NCI-H82 treated with DMSO at 0.1 percent for 48 hours (cell line): ENCODE measurements at regions not wholly inside any gene's neighbourhood (a gene's known extent, or its start where the extent isn't known, plus 50 kb on each side); places are given as distances from the start of the nearest gene placed in this dataset.
A peak's percentile ranks its signal among the peaks of the same experiment; 100 is the strongest.

Experiments used
- DNase-seq: peaks from one replicate; lab custom pipeline; 2025; ENCODE audit not compliant: unreplicated experiment; lab: John Stamatoyannopoulos, UW

DNA sequence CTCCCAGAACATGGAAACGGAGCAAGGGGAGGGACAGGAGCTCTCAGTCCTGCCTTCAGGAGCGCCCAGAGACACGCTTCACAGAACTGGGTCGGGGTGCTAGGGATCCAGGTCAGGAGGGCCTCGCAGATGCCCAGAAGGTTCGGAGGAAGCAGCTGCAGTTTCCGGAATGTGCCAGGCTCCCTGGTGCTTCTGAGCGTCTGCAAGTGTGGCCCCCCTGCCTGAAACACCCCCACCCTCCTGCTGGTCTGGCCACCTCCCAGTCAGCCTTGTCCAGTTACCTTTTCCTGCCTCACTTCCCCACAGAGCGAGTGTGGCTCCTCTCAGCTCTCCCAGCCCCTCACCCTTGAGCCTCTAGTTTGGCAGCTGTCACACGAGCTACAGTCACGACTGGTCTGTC lies 88.3 kb upstream of the TAF1B start:
- no peak for DNase-seq

GRCh38 chr2:9755638-9756037 lies 87.6 kb upstream of the TAF1B start:
- DNase-seq, result no peak

DNA sequence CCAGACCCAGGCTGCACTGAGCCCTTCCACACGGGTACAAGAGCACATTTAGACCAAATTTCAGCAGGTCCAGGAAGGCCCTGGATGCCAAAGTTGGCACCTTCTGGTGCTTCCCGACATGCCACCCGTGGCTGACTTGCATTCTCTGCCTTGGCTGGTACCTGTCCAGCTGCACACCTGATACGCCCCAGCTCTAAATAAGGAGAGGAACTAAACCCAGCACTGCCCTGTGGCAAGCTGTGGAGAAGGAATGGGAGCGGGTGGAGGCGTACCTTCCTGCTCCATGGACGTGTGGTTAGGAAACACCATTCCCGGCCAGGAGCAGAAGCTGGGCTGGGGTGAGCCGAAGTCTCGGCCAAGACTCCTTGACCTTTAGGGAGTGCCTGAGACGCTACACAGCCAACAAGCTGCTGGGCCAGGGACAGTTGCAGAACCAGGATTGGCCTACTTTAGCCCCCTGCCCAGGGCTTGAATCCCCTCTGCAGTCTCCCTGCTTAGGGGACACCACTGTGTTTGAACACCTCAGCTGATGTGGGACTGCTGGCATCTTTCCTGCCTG lies 86.5 kb upstream of the TAF1B start:
- no peak for DNase-seq

GRCh38 chr2:9757501-9758264 lies 85.6 kb upstream of the TAF1B start:
- no peak for DNase-seq

DNA sequence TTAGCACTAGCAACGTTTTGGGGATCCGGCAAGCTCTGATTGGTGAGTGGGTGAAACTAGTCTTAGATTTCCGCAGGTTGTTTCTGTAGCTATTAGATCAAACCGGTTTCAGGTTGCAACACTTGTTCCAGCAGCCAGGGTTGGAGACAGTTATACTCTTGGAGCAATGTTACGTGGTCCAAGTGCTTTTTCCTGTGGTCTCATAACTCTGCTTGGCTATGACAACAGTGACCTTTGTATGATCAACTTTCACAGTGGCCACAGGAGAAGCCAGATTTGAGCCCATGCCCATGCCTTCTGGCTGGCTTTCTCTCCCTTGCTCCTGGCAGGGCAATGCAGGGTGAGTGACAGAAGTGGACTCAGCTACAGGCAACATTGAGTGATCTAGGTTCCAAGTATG lies 84.5 kb upstream of the TAF1B start:
- no peak for DNase-seq

DNA sequence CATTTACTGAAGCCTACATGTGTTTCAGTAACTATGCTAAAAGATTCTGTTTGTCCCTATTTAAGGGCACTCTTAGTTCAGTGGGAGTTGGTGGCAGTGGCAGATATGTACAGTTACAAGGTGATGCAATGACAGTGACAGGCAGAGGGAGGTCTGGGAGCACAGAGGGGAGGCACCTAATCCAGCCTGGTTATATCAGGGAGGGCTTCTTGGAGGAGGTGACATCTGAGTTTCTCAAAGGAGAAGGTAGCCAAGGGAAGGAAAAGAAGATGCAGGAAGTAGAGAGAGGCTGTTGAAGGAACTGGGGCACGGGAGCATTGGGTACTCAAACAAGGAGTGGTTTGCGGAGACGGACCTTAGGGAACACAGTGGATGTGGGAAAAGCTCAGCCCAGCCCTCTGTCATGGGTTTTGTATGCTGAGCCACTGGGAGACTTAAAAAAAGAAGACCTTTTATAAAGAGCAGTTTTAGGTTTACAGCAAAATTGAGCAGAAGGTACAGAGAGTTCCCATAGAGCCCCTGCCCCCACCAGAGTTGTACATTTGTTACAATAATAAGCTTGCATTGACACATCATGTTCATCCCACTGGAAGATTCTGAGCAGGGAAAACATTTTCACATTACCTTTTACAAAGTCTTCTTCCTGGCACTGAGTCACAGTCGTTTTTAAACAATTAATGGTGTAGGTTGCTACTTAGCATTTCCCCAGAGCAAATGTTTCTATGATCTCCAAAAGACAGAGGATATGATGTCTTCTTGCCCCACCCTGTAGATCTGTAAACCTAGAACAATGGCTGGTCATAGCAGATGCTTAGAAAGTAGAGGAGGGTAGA lies 83.0 kb upstream of the TAF1B start:
- no peak for DNase-seq

DNA sequence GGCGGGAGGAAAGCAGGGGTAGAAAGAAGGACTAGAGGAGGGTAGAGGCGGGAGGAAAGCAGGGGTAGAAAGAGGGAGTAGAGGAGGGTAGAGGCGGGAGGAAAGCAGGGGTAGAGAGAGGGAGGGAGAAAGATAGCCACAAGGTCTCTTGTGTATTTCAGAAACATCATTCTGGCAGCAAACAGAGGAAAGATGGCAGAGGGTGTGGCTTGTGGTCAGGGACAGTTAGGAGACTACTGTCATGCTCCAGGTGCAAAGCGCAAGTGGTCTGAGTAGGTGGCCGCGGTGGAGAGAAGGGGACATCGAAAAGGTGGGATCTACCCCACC lies 82.4 kb upstream of the TAF1B start:
- DNase-seq, result no peak

DNA sequence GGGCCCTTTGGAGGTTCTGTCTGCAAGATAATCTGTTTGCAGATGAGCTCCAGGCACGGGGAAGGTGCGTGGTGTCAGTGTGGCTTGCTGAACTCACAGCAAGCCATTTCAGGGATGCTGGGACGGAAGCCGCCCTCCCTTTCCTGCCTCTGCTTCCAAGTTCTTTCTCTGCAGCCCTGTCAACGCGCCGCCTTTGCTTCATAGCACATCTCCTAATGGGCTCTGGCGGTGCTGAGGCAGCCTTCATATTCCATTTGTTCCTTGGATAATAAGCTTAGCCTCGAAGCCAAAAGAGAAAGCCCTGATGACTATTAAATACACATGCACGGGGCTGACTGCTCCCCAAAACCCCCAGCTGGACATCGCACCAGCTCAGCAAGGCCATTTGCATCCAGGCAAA lies 81.7 kb upstream of the TAF1B start:
- DNase-seq, result no peak

DNA sequence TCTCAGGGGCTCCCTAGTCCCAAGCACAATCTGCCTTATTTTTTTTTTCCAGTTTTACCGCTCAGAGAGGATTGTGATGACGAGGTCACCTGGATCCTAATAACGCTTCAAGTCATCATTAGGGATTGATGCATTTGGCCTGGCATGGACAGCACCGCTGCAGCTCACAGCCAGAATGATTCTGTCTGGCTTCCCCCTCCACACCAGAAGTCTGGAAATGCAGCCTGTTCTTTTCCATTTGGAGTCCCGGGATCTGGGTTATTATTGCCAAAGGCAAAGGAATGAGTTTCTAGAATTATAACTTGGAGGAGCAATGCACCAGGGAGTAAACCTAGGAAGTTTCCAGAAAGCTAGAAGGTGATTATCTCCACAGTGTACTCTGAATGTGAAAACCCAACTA lies 81.1 kb upstream of the TAF1B start:
- no peak for DNase-seq

DNA sequence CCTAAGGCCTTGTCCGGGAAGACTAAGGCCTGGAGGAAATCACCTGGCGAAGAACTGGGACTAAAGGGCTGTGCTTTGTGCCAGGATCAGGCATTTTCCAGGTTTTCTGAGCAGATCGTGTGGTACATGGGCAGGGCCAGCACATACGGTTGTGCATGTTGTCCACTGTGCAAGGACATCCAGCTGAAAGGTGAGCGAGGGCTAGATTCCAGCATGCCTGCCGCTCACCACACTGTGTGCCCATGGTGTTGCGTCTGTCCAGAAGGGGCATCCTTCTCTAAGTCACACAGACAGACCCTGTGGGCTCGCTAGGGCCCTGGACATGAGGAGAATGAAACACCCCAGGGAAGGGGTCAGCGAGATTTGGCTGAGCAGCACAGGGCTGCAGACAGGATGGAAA lies 80.3 kb upstream of the TAF1B start:
- DNase-seq, result no peak

DNA sequence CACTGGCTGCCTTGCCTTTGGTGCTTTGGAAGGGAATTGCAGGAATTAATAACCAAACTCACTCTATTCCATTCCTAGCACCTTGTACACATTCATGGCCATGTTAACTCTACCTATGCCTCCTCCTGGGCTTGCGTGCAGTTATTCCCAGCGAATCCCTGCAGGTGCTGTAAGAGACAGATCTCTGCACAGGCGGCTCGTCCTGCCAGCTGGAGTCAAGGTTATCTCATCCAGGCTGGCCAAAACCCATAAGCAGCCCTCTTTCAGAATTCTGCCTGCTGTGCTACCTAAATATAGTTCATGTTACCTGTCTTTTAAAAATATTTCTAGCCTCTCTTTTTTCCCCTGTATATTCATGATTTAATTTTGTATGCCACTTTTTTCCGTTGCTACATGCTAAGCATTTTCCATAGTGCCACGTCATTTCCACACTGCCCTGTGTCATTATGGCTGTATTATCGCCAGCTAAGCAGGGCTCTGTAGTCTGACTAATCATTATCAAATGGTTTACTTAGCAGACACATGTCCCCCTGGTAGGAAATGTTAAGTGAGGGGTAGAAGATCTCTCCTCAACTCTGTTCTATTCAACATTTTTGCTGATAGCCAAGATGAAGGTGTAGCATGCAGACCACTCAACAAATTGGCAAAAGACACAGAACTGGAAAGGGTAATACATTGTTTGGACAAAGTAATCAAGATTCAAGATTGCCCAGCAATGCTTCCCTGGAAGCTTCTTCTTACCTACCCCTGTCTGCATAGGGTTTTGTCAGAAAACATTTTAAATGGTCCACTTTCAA lies 79.7 kb upstream of the TAF1B start:
- DNase-seq, result no peak

DNA sequence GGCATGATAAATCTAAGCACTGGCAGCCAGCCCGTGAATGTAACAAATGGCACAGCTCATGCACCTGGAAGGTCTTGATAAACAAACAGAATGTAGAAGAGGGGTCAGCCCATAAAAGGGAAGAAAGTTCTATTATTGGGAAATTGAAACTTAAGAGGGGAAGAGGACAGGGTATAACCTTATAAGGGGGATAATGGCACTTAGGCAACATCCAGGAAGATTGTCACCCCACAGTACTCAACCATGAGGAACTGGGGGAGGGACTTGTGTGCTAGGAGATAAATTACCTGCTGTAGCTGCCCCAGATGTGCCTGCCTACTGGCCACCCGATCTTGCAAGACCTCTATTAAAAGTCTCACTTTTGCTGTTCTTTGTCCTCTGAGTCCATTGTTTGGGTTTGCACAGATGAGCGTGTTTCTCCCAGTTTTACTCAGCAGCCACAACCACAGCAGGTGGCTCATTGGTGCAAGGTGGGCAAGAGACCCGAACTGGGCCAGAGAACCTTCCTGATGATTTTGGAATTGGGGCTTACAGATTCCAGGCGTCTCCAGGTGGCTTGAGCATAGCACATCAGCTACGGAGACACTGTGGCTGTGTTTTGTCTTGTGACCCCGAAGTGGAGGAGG lies 79.0 kb upstream of the TAF1B start:
- no peak for DNase-seq

DNA sequence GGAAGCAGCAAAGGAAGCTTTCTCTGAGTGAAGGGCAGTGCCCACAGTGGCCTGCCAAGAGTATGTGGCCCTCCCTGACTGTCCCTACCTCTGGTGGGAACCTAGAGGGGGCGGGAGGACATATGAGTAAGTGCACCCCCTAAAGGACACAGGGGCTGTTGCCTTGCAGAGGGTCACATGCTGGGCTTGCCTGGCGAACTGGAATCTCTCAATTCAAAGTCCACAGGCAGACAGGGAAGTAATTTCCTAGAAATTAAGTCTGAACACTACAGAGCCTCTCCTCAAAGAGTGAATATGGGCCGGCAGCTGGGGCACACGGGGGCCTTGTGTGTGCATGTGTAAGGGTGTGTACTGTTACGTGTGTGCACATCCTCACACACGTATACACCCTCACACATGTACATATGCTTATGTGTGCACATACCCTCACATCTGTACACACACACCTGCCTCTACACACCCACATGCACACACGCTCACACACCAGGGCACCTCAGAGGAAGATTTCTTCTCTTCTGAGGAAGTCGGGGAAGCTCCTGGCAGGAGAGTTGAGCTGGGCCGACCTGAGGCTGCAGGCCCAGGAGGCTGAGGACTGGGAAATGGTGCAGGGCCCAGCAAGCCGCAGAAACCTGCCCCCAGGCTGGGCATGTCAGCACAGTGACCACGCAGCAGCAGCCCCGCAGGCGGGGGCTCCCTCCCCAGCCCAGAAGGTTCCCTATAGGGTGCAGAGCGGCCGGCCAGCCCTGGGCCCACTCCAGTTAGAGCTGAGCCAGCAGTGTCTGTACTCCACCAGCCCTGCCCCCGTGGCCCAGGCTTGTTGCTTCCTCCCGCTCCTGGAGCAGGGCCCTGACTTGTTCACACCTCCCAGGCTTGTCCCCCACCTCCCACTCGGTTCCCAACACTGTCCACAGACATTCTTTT lies 77.4 kb upstream of the TAF1B start:
- no peak for DNase-seq

- DNase-seq, result no peak
Measured at GRCh38 chr2:9767656-9768281, 75.5 kb upstream of the TAF1B start.

GRCh38 chr2:9768388-9768787 lies 74.9 kb upstream of the TAF1B start:
- peak; percentile 23 for DNase-seq

- DNase-seq, result no peak
Measured at GRCh38 chr2:9769171-9770005, 73.9 kb upstream of the TAF1B start.

DNA sequence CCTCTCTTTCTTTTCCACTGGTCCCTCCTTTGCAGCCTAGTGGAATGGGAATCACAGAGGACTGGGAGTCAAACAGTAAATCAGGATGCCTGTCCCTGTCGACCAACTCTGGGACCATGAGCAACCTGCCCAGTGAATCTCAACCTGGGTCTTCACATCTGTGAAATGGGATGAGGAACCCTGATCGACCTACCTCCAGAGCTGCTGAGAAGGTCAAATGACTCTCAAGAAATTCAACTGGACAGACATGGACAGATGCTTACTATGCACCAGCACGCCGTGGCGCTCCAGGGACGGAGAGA lies 73.3 kb upstream of the TAF1B start:
- DNase-seq, result no peak

DNA sequence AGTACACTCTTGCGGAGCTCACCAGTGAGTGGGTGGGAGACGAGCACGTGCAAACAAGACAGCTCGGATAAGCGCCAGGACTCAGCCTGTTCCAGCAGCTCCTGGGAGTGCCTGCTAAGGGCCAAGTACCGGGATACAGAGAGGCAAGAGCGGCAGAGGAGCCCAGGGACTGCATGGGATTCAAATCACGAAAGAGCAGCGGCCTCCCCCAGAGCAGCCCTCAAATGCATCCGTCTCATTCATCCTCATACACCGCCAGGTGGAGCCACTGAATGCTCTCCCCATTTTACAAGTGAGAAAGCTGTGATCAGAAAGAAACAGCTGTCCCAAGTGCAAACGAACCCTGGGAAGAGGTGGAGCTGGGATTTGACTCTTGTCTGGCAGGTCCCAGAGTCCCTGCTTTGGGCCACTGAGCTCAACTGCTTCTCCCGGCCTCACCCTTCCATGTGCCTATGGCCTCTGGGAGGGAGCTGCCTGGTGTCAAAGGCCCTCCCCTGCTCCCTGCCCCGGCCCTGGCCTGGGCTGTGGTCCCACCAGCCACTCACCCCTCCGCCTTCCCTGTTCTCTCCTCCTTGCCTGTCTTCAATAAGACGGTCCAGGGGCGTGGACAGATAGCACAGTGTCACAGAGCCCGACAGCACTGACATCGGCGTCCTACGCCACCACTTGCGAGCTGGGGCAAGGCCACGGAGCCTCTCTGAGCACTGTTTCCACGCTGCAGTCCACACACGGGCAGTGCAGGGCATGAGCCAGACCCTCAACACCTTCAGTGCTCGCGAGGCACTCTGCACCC lies 72.8 kb upstream of the TAF1B start:
- DNase-seq, result peak; percentile 62
